HEK293T (cell line): ENCODE measurements at regions not wholly inside any gene's neighbourhood (a gene's known extent, or its start where the extent isn't known, plus 50 kb on each side); places are given as distances from the start of the nearest gene placed in this dataset.

ENCODE experiments used
- CTCF ChIA-PET: fragments of 350-600 bp; formaldehyde crosslinking; extraction: SDS; loops from one replicate; lab custom pipeline; 2021; ENCODE audit warnings: antibody characterized with exemption, inconsistent platforms; lab: Yijun Ruan, JAX
- POLR2A ChIA-PET: fragments of 350-600 bp; formaldehyde crosslinking; extraction: SDS; loops from one replicate; lab custom pipeline; 2020; ENCODE audit warnings: antibody characterized with exemption, inconsistent platforms; lab: Yijun Ruan, JAX
- DNase-seq: peaks from one replicate; pipeline ENCODE4 v3.0.0; 2012; ENCODE audit warnings: mixed read lengths; ENCODE audit errors: extremely low spot score
- ARNT ChIP-seq: fragments of 450-650 bp; IDR thresholded peaks from 2 replicates; pipeline ENCODE4 v1.6.1; 2017; ENCODE audit warnings: mild to moderate bottlenecking
- BHLHE40 ChIP-seq: fragments of 450-650 bp; IDR thresholded peaks from 2 replicates; pipeline ENCODE4 v1.6.1; 2016; ENCODE audit warnings: mild to moderate bottlenecking, moderate library complexity, borderline replicate concordance
- CTBP1 ChIP-seq: fragments of 450-650 bp; IDR thresholded peaks from 2 replicates; pipeline ENCODE4 v1.6.1; 2016; ENCODE audit warnings: borderline replicate concordance
- ELF4 ChIP-seq: fragments of 450-650 bp; IDR thresholded peaks from 2 replicates; pipeline ENCODE4 v1.6.1; 2017; ENCODE audit warnings: antibody characterized with exemption
- FOXA1 ChIP-seq: fragments of 450-650 bp; IDR thresholded peaks from 2 replicates; pipeline ENCODE4 v1.6.1; 2016; ENCODE audit warnings: mild to moderate bottlenecking
- FOXK2 ChIP-seq: fragments of 450-650 bp; IDR thresholded peaks from 2 replicates; pipeline ENCODE4 v1.6.1; 2016; ENCODE audit warnings: mild to moderate bottlenecking
- FOXM1 ChIP-seq: fragments of 450-650 bp; IDR thresholded peaks from 2 replicates; pipeline ENCODE4 v1.6.1; 2017; ENCODE audit warnings: mild to moderate bottlenecking, borderline replicate concordance
- HDGF ChIP-seq: fragments of 450-650 bp; IDR thresholded peaks from 2 replicates; pipeline ENCODE4 v1.6.1; 2017; ENCODE audit warnings: antibody characterized with exemption, borderline replicate concordance
- L3MBTL2 ChIP-seq: fragments of 450-650 bp; conservative IDR thresholded peaks from 2 replicates; pipeline ENCODE4 v1.6.1; 2016; ENCODE audit warnings: mild to moderate bottlenecking
- LEF1 ChIP-seq: fragments of 450-650 bp; IDR thresholded peaks from 2 replicates; pipeline ENCODE4 v1.6.1; 2017; ENCODE audit warnings: mild to moderate bottlenecking, borderline replicate concordance
- NFRKB ChIP-seq: fragments of 450-650 bp; IDR thresholded peaks from 2 replicates; pipeline ENCODE4 v1.6.1; 2016; ENCODE audit warnings: mild to moderate bottlenecking, moderate library complexity
- PKNOX1 ChIP-seq: fragments of 450-650 bp; IDR thresholded peaks from 2 replicates; pipeline ENCODE4 v1.6.1; 2016
- SP1 ChIP-seq: fragments of 450-650 bp; IDR thresholded peaks from 2 replicates; pipeline ENCODE4 v1.6.1; 2017
- SUZ12 ChIP-seq: fragments of 450-650 bp; IDR thresholded peaks from 2 replicates; pipeline ENCODE4 v1.6.1; 2016; ENCODE audit warnings: mild to moderate bottlenecking
- TARDBP ChIP-seq: fragments of 450-650 bp; IDR thresholded peaks from 2 replicates; pipeline ENCODE4 v1.6.1; 2016
- ZNF384 ChIP-seq: fragments of 450-650 bp; IDR thresholded peaks from 2 replicates; pipeline ENCODE4 v1.6.1; 2016

- POLR2A ChIA-PET: no interaction called here
These were observed 75.8 kb upstream of the NRP1 start for GRCh38 chr10:33410096-33410859.

GRCh38 chr10:33406596-33406995, 72.1 kb upstream of the NRP1 start:
- no peak for DNase-seq
- ChIA-PET POLR2A (no interaction called here), CTCF (no interaction called here)
- TF ChIP-seq FOXA1 (no peak), SUZ12 (no peak), LEF1 (no peak), ZNF384 (no peak), CTBP1 (no peak)

More at GRCh38 chr10:33410096-33410859, 75.8 kb upstream of the NRP1 start:
- no peak for TF ChIP-seq FOXA1
- no peak for TF ChIP-seq SUZ12
- TF ChIP-seq L3MBTL2: no peak
- TF ChIP-seq LEF1: no peak
- TF ChIP-seq PKNOX1: no peak
- no peak for TF ChIP-seq CTBP1
- no peak for TF ChIP-seq NFRKB
- no peak for TF ChIP-seq FOXM1
- no peak for TF ChIP-seq ARNT
- TF ChIP-seq ELF4: no peak
- TF ChIP-seq ZNF384: no peak
- no peak for TF ChIP-seq BHLHE40
- no peak for TF ChIP-seq HDGF
- TF ChIP-seq FOXK2: no peak
- no peak for TF ChIP-seq SP1
- CTCF ChIA-PET: no interaction called here
- no peak for DNase-seq

- POLR2A ChIA-PET: no interaction called here
- DNase-seq: no peak
- TF ChIP-seq ARNT (no peak), BHLHE40 (no peak)
- CTCF ChIA-PET: no interaction called here
These were observed 68.0 kb upstream of the NRP1 start for GRCh38 chr10:33402220-33403073.

GRCh38 chr10:33401300-33401699, 66.8 kb upstream of the NRP1 start:
- DNase-seq: no peak
- TF ChIP-seq TARDBP (no peak), FOXM1 (no peak), LEF1 (no peak), FOXK2 (no peak), ARNT (no peak), FOXA1 (no peak), NFRKB (no peak), SP1 (no peak), ELF4 (no peak), L3MBTL2 (no peak), BHLHE40 (no peak), CTBP1 (no peak), SUZ12 (no peak), HDGF (no peak), PKNOX1 (no peak), ZNF384 (no peak)
- POLR2A ChIA-PET: no interaction called here
- CTCF ChIA-PET: no interaction called here

- CTCF ChIA-PET: no interaction called here
- DNase-seq: no peak
- TF ChIP-seq NFRKB (no peak), ZNF384 (no peak), SUZ12 (no peak), ELF4 (no peak), PKNOX1 (no peak)
- POLR2A ChIA-PET: no interaction called here
These were observed 64.3 kb upstream of the NRP1 start for GRCh38 chr10:33398796-33399195.

GRCh38 chr10:33396938-33397337, 62.5 kb upstream of the NRP1 start:
- no peak for DNase-seq
- ChIA-PET POLR2A (no interaction called here), CTCF (interaction anchor here (0.7 kb wide), 1 partner anchor 60 kb away, joined by 3 read pairs; no protein-coding TSS in a partner anchor)
- TF ChIP-seq FOXM1 (no peak), FOXK2 (no peak), L3MBTL2 (no peak), ARNT (no peak), SP1 (no peak), ELF4 (no peak), LEF1 (no peak), FOXA1 (no peak), SUZ12 (no peak), NFRKB (no peak)
